Fibroblast of lung (primary cell): ENCODE measurements at regions not wholly inside any gene's neighbourhood (a gene's known extent, or its start where the extent isn't known, plus 50 kb on each side); places are given as distances from the start of the nearest gene placed in this dataset.
"Not testable (repeated sequence)": the region's sequence is repeated elsewhere in the genome, so short reads cannot be mapped to it uniquely, and the experiment has no call there.

Experiments used
- DNase-seq, 2 donors: peaks; one replicate each; pipeline versions ENCODE4 v3.0.0 to v3.0.0-alpha.2; 2010; ENCODE audit warnings: low read depth in 2 of 2
- H2AFZ ChIP-seq: 2 replicates; pipeline ENCODE4 v1.5.1; 2012; ENCODE audit warnings: low read length, control low read depth, inconsistent platforms
- H3K27ac ChIP-seq: 2 replicates; pipeline ENCODE4 v1.5.1; 2011; ENCODE audit warnings: low read length, control low read depth; ENCODE audit not compliant: insufficient read depth
- H3K27me3 ChIP-seq: 2 replicates; pipeline ENCODE4 v1.5.1; 2011; ENCODE audit warnings: mild to moderate bottlenecking, low read length; ENCODE audit not compliant: control insufficient read depth, insufficient read depth
- H3K36me3 ChIP-seq: 2 replicates; pipeline ENCODE4 v1.5.1; 2011; ENCODE audit warnings: low read length; ENCODE audit not compliant: control insufficient read depth, insufficient read depth
- H3K4me1 ChIP-seq: 2 replicates; pipeline ENCODE4 v1.5.1; 2011; ENCODE audit warnings: low read length; ENCODE audit not compliant: control insufficient read depth, insufficient read depth; ENCODE audit errors: extremely low read depth
- H3K4me2 ChIP-seq: 2 replicates; pipeline ENCODE4 v1.5.1; 2011; ENCODE audit warnings: low read length, control low read depth; ENCODE audit not compliant: insufficient read depth; ENCODE audit errors: extremely low read depth
- H3K4me3 ChIP-seq, 4 experiments: fragments of 200-600 bp in 1 of 4; sonication (generic) in 1 of 4; replicated peaks in 1 of 4; 2 replicates each; pipeline ENCODE4 v1.5.1; 2011 to 2016; ENCODE audit warnings: low read length in 4 of 4, low read depth in 3 of 4, mild to moderate bottlenecking in 3 of 4, control low read depth in 2 of 4, inconsistent platforms in 1 of 4, mixed read lengths in 1 of 4; ENCODE audit not compliant: insufficient read depth in 1 of 4; ENCODE audit errors: control extremely low read depth in 1 of 4
- H3K79me2 ChIP-seq: 2 replicates; pipeline ENCODE4 v1.5.1; 2012; ENCODE audit warnings: mild to moderate bottlenecking, low read length, inconsistent platforms; ENCODE audit not compliant: control insufficient read depth, insufficient read depth
- H3K9ac ChIP-seq: 2 replicates; pipeline ENCODE4 v1.5.1; 2011; ENCODE audit warnings: mild to moderate bottlenecking, low read length, control low read depth; ENCODE audit not compliant: insufficient read depth
- H3K9me3 ChIP-seq: 2 replicates; pipeline ENCODE4 v1.5.1; 2012; ENCODE audit warnings: low read depth, low read length; ENCODE audit not compliant: control insufficient read depth, insufficient read depth
- H4K20me1 ChIP-seq: 2 replicates; pipeline ENCODE4 v1.5.1; 2011; ENCODE audit warnings: low read length; ENCODE audit not compliant: control insufficient read depth, insufficient read depth; ENCODE audit errors: extremely low read depth
- EZH2 ChIP-seq: IDR thresholded peaks from 2 replicates; pipeline ENCODE4 v1.5.1; 2012; ENCODE audit warnings: low read length, control low read depth, mild to moderate bottlenecking; ENCODE audit errors: missing control alignments
- TF ChIP-seq, protein P1 (sequence below), 2 donors: IDR thresholded peaks in 1 of 2; conservative IDR thresholded peaks in 1 of 2; 1 replicate in 1 of 2; 2 replicates in 1 of 2; pipeline ENCODE4 v1.5.1; 2011 to 2012; ENCODE audit warnings: low read length in 2 of 2, control low read depth in 1 of 2, inconsistent platforms in 1 of 2, low read depth in 1 of 2, mild to moderate bottlenecking in 1 of 2

DNA sequence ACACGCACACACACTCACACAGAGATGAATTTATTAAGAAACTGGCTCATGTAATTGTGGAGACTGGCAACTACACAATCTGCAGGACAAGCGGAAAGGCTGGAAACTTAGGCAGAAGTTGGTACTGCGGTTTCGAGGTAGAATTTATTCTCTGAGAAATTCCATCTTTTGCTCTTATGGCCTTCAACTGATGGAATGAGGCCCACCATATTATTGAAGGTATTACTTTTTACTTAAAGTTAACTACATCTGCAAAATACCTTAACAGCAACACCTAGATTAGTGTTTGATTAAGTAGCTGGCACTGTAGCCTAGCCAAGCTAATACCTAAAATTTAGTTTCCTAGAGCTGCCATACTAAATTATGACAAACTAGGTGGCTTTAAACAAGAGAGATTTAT, 384.0 kb upstream of the UBE2E3 start:
- TF ChIP-seq, protein P1, sequence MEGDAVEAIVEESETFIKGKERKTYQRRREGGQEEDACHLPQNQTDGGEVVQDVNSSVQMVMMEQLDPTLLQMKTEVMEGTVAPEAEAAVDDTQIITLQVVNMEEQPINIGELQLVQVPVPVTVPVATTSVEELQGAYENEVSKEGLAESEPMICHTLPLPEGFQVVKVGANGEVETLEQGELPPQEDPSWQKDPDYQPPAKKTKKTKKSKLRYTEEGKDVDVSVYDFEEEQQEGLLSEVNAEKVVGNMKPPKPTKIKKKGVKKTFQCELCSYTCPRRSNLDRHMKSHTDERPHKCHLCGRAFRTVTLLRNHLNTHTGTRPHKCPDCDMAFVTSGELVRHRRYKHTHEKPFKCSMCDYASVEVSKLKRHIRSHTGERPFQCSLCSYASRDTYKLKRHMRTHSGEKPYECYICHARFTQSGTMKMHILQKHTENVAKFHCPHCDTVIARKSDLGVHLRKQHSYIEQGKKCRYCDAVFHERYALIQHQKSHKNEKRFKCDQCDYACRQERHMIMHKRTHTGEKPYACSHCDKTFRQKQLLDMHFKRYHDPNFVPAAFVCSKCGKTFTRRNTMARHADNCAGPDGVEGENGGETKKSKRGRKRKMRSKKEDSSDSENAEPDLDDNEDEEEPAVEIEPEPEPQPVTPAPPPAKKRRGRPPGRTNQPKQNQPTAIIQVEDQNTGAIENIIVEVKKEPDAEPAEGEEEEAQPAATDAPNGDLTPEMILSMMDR (conservative IDR thresholded peaks at IDR 0.05 in 1 of 2, IDR thresholded peaks at IDR 0.05 in 1 of 2; ENCODE audit: low read depth in 1 of 2, low read length in 2 of 2): no peak
- TF ChIP-seq EZH2: no peak
- Histone ChIP-seq H4K20me1 (no peaks in the 10 kb centered on the region), H3K9ac (no peak overlapping the region), H3K27ac (no peak overlapping the region), H3K27me3 (no peaks in the 10 kb centered on the region), H3K9me3 (no peaks in the 10 kb centered on the region), H3K4me1 (no peaks in the 10 kb centered on the region), H3K36me3 (no peaks in the 10 kb centered on the region), H3K79me2 (no peaks in the 10 kb centered on the region), H3K4me2 (no peak overlapping the region), H3K4me3 (no peak overlapping the region), H2AFZ (no peak overlapping the region)
- DNase-seq: no peak

DNA sequence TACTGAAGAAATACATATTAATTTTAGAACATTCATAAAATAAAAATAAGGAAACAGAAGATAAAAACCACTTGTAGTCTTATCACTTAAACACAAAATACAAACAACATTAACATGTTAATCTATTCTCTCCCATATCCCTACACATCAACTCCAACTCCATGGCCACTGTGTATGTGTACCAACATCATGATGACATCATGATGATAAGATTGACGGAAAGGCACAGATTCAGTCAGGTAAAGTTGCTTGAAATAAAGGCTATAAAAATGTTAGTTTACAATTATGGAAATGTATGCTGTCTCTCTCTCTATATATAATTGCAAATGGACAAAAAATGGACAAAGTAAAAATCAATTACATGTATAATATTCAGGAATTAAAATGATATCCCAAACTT, 388.5 kb upstream of the UBE2E3 start:
- no peaks in the 10 kb centered on the region for H3K4me1 ChIP-seq
- H3K27ac ChIP-seq: no peak overlapping the region
- no peaks in the 10 kb centered on the region for H3K79me2 ChIP-seq
- H3K27me3 ChIP-seq: no peaks in the 10 kb centered on the region
- no peak overlapping the region for H3K9ac ChIP-seq
- DNase-seq: no peak
- H3K36me3 ChIP-seq: no peaks in the 10 kb centered on the region
- no peak overlapping the region for H2AFZ ChIP-seq
- no peak for TF ChIP-seq EZH2
- H3K4me2 ChIP-seq: no peak overlapping the region
- H3K4me3 ChIP-seq: no peak overlapping the region
- no peaks in the 10 kb centered on the region for H3K9me3 ChIP-seq
- no peaks in the 10 kb centered on the region for H4K20me1 ChIP-seq

GRCh38 chr2:180591093-180591781, 389.2 kb upstream of the UBE2E3 start:
- not testable (repeated sequence) for H3K27me3 ChIP-seq, DNase-seq, H3K4me2 ChIP-seq, H3K79me2 ChIP-seq, H3K9ac ChIP-seq, H3K36me3 ChIP-seq, H4K20me1 ChIP-seq, H3K4me1 ChIP-seq, H3K9me3 ChIP-seq, H3K4me3 ChIP-seq, H3K27ac ChIP-seq, H2AFZ ChIP-seq

DNA sequence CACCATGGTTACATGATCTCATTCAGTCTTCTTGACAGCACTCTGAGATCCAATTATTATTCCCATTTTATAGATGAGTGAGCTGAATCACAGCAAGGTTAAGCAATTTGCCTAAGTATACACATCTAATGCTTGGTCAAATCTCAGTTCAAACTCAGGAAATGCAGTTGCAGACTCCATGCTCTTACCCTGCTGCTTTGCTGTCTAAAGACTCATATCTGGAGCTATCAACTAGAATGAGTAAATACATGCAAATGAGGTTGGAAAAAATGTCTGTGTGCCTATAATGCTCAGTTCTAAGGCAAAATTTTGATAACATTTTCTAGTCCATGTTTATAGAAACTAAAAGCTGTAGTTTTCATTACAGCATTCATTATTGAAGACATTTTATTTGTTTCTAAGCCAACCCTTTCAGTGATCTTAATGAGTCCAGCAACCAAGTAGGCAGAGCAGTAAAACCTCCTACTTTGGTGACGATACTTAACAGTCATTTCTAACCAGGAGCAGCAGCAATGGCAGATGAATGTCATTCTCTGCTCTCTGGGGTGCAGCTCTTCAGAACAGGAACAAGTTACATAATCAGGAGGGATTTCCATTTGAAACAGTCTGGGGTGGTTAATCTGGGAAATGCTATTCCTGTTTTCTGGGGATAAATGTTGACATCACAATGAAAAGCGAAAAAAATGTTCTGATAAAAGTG, 396.8 kb upstream of the UBE2E3 start:
- Histone ChIP-seq H3K4me2 (no peak overlapping the region), H3K27me3 (no peaks in the 10 kb centered on the region), H3K27ac (no peak overlapping the region), H3K9me3 (no peaks in the 10 kb centered on the region), H3K4me1 (no peaks in the 10 kb centered on the region), H4K20me1 (no peaks in the 10 kb centered on the region), H3K4me3 (no peak overlapping the region), H3K36me3 (no peaks in the 10 kb centered on the region), H2AFZ (no peak overlapping the region), H3K9ac (no peak overlapping the region), H3K79me2 (no peaks in the 10 kb centered on the region)
- TF ChIP-seq, protein P1 (conservative IDR thresholded peaks at IDR 0.05 in 1 of 2, IDR thresholded peaks at IDR 0.05 in 1 of 2; ENCODE audit: low read depth in 1 of 2, low read length in 2 of 2): no peak
- no peak for TF ChIP-seq EZH2
- DNase-seq: no peak
